H1 (cell line): ENCODE measurements at regions not wholly inside any gene's neighbourhood (a gene's known extent, or its start where the extent isn't known, plus 50 kb on each side); places are given as distances from the start of the nearest gene placed in this dataset.

Experiments used
- EGR1 ChIP-seq: IDR thresholded peaks from 2 replicates; pipeline ENCODE4 v1.6.1; 2011; ENCODE audit warnings: low read depth, low read length, borderline replicate concordance
- EP300 ChIP-seq, 2 experiments: IDR thresholded peaks; 1 replicate in 1 of 2; 2 replicates in 1 of 2; pipeline ENCODE4 v1.6.1; 2011 to 2012; ENCODE audit warnings: low read depth in 2 of 2, low read length in 2 of 2, mild to moderate bottlenecking in 2 of 2, borderline replicate concordance in 1 of 2, inconsistent platforms in 1 of 2, moderate library complexity in 1 of 2
- MAFK ChIP-seq: IDR thresholded peaks from 2 replicates; pipeline ENCODE4 v1.6.1; 2012; ENCODE audit warnings: low read depth, mild to moderate bottlenecking, improper control_type of control experiment, low read length
- POLR2A ChIP-seq, 2 experiments: IDR thresholded peaks; 1 replicate in 1 of 2; 2 replicates in 1 of 2; pipeline ENCODE4 v1.6.1; 2011; ENCODE audit warnings: low read depth in 2 of 2, low read length in 2 of 2, mild to moderate bottlenecking in 2 of 2; ENCODE audit errors: control extremely low read depth in 1 of 2
- TF ChIP-seq, protein P1 (sequence below): IDR thresholded peaks from 2 replicates; pipeline ENCODE4 v1.6.1; 2011; ENCODE audit warnings: low read length, improper control_type of control experiment
- TF ChIP-seq, protein P2 (sequence below), 3 experiments: IDR thresholded peaks; 1 replicate in 2 of 3; 2 replicates in 1 of 3; pipeline versions ENCODE4 v1.5.1 to v1.6.1; 2011; ENCODE audit warnings: low read length in 3 of 3, mild to moderate bottlenecking in 3 of 3, inconsistent platforms in 2 of 3, low read depth in 1 of 3, moderate library complexity in 1 of 3; ENCODE audit not compliant: insufficient read depth in 1 of 3; ENCODE audit errors: control extremely low read depth in 1 of 3

DNA sequence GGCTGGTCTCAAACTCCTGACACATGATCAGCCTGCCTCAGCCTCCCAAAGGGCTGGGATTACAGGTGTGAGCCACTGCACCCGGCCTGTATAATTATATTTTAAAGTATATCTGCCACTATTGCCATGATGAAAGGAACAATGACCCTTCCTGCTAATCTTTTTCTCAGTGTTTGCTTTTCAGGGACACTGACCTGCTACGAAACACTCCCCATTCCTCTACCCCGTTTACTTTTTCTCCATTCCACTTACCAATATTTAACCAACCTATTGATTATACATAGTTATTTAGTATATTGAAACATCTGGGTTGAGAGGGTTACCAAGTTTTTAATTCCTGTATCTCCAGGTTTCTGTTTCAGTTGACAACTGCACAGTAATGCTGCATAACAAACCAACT lies 331.9 kb upstream of the NDST3 start:
- no peak for TF ChIP-seq EGR1
- TF ChIP-seq, protein P1, sequence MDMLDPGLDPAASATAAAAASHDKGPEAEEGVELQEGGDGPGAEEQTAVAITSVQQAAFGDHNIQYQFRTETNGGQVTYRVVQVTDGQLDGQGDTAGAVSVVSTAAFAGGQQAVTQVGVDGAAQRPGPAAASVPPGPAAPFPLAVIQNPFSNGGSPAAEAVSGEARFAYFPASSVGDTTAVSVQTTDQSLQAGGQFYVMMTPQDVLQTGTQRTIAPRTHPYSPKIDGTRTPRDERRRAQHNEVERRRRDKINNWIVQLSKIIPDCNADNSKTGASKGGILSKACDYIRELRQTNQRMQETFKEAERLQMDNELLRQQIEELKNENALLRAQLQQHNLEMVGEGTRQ, result no peak
- TF ChIP-seq MAFK, result no peak
- no peak for TF ChIP-seq POLR2A (IDR thresholded peaks at IDR 0.05; ENCODE audit: control extremely low read depth in 1 of 2, low read depth in 2 of 2, low read length in 2 of 2)
- TF ChIP-seq EP300 (IDR thresholded peaks at IDR 0.05; ENCODE audit: borderline replicate concordance in 1 of 2, low read depth in 2 of 2, low read length in 2 of 2), result no peak
- TF ChIP-seq, protein P2, sequence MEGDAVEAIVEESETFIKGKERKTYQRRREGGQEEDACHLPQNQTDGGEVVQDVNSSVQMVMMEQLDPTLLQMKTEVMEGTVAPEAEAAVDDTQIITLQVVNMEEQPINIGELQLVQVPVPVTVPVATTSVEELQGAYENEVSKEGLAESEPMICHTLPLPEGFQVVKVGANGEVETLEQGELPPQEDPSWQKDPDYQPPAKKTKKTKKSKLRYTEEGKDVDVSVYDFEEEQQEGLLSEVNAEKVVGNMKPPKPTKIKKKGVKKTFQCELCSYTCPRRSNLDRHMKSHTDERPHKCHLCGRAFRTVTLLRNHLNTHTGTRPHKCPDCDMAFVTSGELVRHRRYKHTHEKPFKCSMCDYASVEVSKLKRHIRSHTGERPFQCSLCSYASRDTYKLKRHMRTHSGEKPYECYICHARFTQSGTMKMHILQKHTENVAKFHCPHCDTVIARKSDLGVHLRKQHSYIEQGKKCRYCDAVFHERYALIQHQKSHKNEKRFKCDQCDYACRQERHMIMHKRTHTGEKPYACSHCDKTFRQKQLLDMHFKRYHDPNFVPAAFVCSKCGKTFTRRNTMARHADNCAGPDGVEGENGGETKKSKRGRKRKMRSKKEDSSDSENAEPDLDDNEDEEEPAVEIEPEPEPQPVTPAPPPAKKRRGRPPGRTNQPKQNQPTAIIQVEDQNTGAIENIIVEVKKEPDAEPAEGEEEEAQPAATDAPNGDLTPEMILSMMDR (IDR thresholded peaks at IDR 0.05; ENCODE audit: control extremely low read depth in 1 of 3, insufficient read depth in 1 of 3, low read depth in 1 of 3, low read length in 3 of 3), result no peak
